HEK293 (cell line): ENCODE measurements at regions not wholly inside any gene's neighbourhood (a gene's known extent, or its start where the extent isn't known, plus 50 kb on each side); places are given as distances from the start of the nearest gene placed in this dataset.

ENCODE experiments used
- CTCF ChIA-PET: fragments of 350-600 bp; formaldehyde crosslinking; extraction: SDS; loops from one replicate; lab custom pipeline; 2021; ENCODE audit warnings: antibody characterized with exemption; lab: Yijun Ruan, JAX
- POLR2A ChIA-PET: fragments of 300-600 bp; formaldehyde crosslinking; extraction: SDS; loops from one replicate; lab custom pipeline; 2020; ENCODE audit warnings: antibody characterized with exemption, inconsistent platforms; lab: Yijun Ruan, JAX
- H3K27ac ChIP-seq: fragments of 200-500 bp; sonication (Bioruptor generic); 2 replicates; pipeline ENCODE4 v1.5.1; 2014; ENCODE audit warnings: low read depth, low read length, control low read depth, inconsistent platforms; ENCODE audit errors: extremely low read depth
- H3K36me3 ChIP-seq, 2 experiments: fragments of 200-500 bp in 1 of 2; sonication (Bioruptor generic) in 1 of 2; 1 replicate in 1 of 2; 2 replicates in 1 of 2; pipeline ENCODE4 v1.5.1; 2014 to 2017; ENCODE audit warnings: inconsistent platforms in 2 of 2, low read length in 2 of 2; ENCODE audit not compliant: control insufficient read depth in 2 of 2, insufficient read depth in 1 of 2
- H3K4me1 ChIP-seq: fragments of 200-500 bp; sonication (Bioruptor generic); 2 replicates; pipeline ENCODE4 v1.5.1; 2014; ENCODE audit warnings: mild to moderate bottlenecking, low read length, inconsistent platforms; ENCODE audit not compliant: control insufficient read depth, insufficient read depth
- H3K4me3 ChIP-seq: 2 replicates; pipeline ENCODE4 v1.5.1; 2011; ENCODE audit warnings: low read depth, mild to moderate bottlenecking, control low read depth, low read length, moderate library complexity
- H3K9me3 ChIP-seq: fragments of 200-500 bp; sonication (Bioruptor generic); 2 replicates; pipeline ENCODE4 v1.5.1; 2014; ENCODE audit warnings: low read depth, low read length, inconsistent platforms; ENCODE audit not compliant: control insufficient read depth, insufficient read depth
- EGR2 ChIP-seq: fragments of 450-650 bp; formaldehyde crosslinking; IDR thresholded peaks from 2 replicates; pipeline ENCODE4 v1.5.1; 2016; ENCODE audit warnings: low read depth, missing biosample characterization, missing genetic modification characterization
- KLF17 ChIP-seq: fragments of 450-650 bp; formaldehyde crosslinking; IDR thresholded peaks from 2 replicates; pipeline ENCODE4 v1.5.1; 2016; ENCODE audit warnings: missing biosample characterization, missing genetic modification characterization
- MZF1 ChIP-seq: fragments of 450-650 bp; formaldehyde crosslinking; IDR thresholded peaks from 2 replicates; pipeline ENCODE4 v1.5.1; 2017; ENCODE audit warnings: missing biosample characterization, missing genetic modification characterization, borderline replicate concordance
- SCRT1 ChIP-seq: fragments of 450-650 bp; formaldehyde crosslinking; IDR thresholded peaks from 2 replicates; pipeline ENCODE4 v1.5.1; 2016; ENCODE audit warnings: missing biosample characterization, missing genetic modification characterization, borderline replicate concordance
- SETDB1 ChIP-seq: IDR thresholded peaks from one replicate; pipeline ENCODE4 v1.6.1; 2017; ENCODE audit warnings: mild to moderate bottlenecking, low read length, moderate library complexity, mixed read lengths; ENCODE audit not compliant: insufficient read length
- ZBTB6 ChIP-seq: fragments of 450-650 bp; formaldehyde crosslinking; IDR thresholded peaks from 2 replicates; pipeline ENCODE4 v1.5.1; 2017; ENCODE audit warnings: missing biosample characterization, missing genetic modification characterization
- ZBTB8A ChIP-seq: fragments of 450-650 bp; formaldehyde crosslinking; IDR thresholded peaks from 2 replicates; pipeline ENCODE4 v1.5.1; 2016; ENCODE audit warnings: missing biosample characterization, missing genetic modification characterization
- ZIC2 ChIP-seq: fragments of 450-650 bp; formaldehyde crosslinking; IDR thresholded peaks from 2 replicates; pipeline ENCODE4 v1.5.1; 2016; ENCODE audit warnings: missing biosample characterization, missing genetic modification characterization
- ZNF350 ChIP-seq: fragments of 450-650 bp; formaldehyde crosslinking; IDR thresholded peaks from 2 replicates; pipeline ENCODE4 v1.5.0; 2017; ENCODE audit warnings: missing biosample characterization, mild to moderate bottlenecking, missing genetic modification characterization
- ZNF394 ChIP-seq: fragments of 450-650 bp; formaldehyde crosslinking; IDR thresholded peaks from 2 replicates; pipeline ENCODE4 v1.5.1; 2016; ENCODE audit warnings: missing biosample characterization, missing genetic modification characterization, mild to moderate bottlenecking, moderate library complexity, borderline replicate concordance
- ZNF488 ChIP-seq: fragments of 450-650 bp; formaldehyde crosslinking; IDR thresholded peaks from 2 replicates; pipeline ENCODE4 v1.5.1; 2016; ENCODE audit warnings: missing biosample characterization, missing genetic modification characterization
- ZNF664 ChIP-seq: fragments of 450-650 bp; formaldehyde crosslinking; IDR thresholded peaks from 2 replicates; pipeline ENCODE4 v1.5.1; 2016; ENCODE audit warnings: missing biosample characterization, missing genetic modification characterization
- ZNF677 ChIP-seq: fragments of 450-650 bp; IDR thresholded peaks from 2 replicates; pipeline ENCODE4 v1.5.0; 2018; ENCODE audit warnings: missing biosample characterization, mild to moderate bottlenecking, missing genetic modification characterization, moderate library complexity
- ZNF704 ChIP-seq: fragments of 450-650 bp; formaldehyde crosslinking; IDR thresholded peaks from 2 replicates; pipeline ENCODE4 v1.5.1; 2016; ENCODE audit warnings: missing biosample characterization, missing genetic modification characterization
- ZSCAN16 ChIP-seq: fragments of 450-650 bp; formaldehyde crosslinking; IDR thresholded peaks from 2 replicates; pipeline ENCODE4 v1.5.1; 2016; ENCODE audit warnings: missing biosample characterization, missing genetic modification characterization
- ZSCAN30 ChIP-seq: fragments of 450-650 bp; IDR thresholded peaks from 2 replicates; pipeline ENCODE4 v1.5.1; 2018; ENCODE audit warnings: missing biosample characterization, mild to moderate bottlenecking, missing genetic modification characterization, moderate library complexity

- H3K27ac ChIP-seq: no peak overlapping the region
- CTCF ChIA-PET: no interaction called here
Measured at GRCh38 chr22:27620367-27621154, 181.0 kb downstream of the MN1 start.

GRCh38 chr22:27621486-27622070 is 180.0 kb downstream of the MN1 start:
- CTCF ChIA-PET: no interaction called here
- Histone ChIP-seq H3K36me3 (no peaks in the 10 kb centered on the region), H3K4me3 (no peak overlapping the region), H3K4me1 (no peaks in the 10 kb centered on the region), H3K27ac (no peak overlapping the region), H3K9me3 (no peaks in the 10 kb centered on the region)
- POLR2A ChIA-PET: no interaction called here
- TF ChIP-seq ZIC2 (peak; percentile 90), SETDB1 (no peak)

More at GRCh38 chr22:27620367-27621154, 181.0 kb downstream of the MN1 start:
- POLR2A ChIA-PET: no interaction called here
- no peaks in the 10 kb centered on the region for H3K4me1 ChIP-seq
- no peak overlapping the region for H3K4me3 ChIP-seq
- H3K36me3 ChIP-seq: no peaks in the 10 kb centered on the region
- TF ChIP-seq KLF17 (peak; percentile 64), ZNF677 (no peak)
- no peaks in the 10 kb centered on the region for H3K9me3 ChIP-seq

- no peaks in the 10 kb centered on the region for H3K9me3 ChIP-seq
- no peaks in the 10 kb centered on the region for H3K36me3 ChIP-seq
- no peak overlapping the region for H3K27ac ChIP-seq
- TF ChIP-seq ZNF488 (tag by site-specific recombination) (no peak), ZSCAN30 (no peak), ZNF350 (tag by site-specific recombination) (no peak), ZNF394 (tag by site-specific recombination) (no peak), EGR2 (no peak)
- no peaks in the 10 kb centered on the region for H3K4me1 ChIP-seq
- POLR2A ChIA-PET: no interaction called here
- no peak overlapping the region for H3K4me3 ChIP-seq
- CTCF ChIA-PET: no interaction called here
Measured at GRCh38 chr22:27624042-27624441, 177.5 kb downstream of the MN1 start.

GRCh38 chr22:27624705-27625104 is 176.9 kb downstream of the MN1 start:
- Histone ChIP-seq H3K36me3 (no peaks in the 10 kb centered on the region), H3K9me3 (no peaks in the 10 kb centered on the region), H3K4me3 (no peak overlapping the region), H3K27ac (no peak overlapping the region), H3K4me1 (no peaks in the 10 kb centered on the region)
- POLR2A ChIA-PET: no interaction called here
- TF ChIP-seq ZBTB6: no peak
- no peak for TF ChIP-seq ZNF704
- TF ChIP-seq ZBTB8A (tag by site-specific recombination): no peak
- peak; percentile 88 for TF ChIP-seq ZNF664 (tag by site-specific recombination)
- TF ChIP-seq SCRT1 (tag by site-specific recombination): no peak
- peak; percentile 72; the same call in 1 of the 2 replicates for TF ChIP-seq MZF1 (tag by site-specific recombination)
- no peak for TF ChIP-seq ZSCAN16
- CTCF ChIA-PET: no interaction called here
